Chondrocyte (in vitro differentiated cells): ENCODE measurements at regions not wholly inside any gene's neighbourhood (a gene's known extent, or its start where the extent isn't known, plus 50 kb on each side); places are given as distances from the start of the nearest gene placed in this dataset.

Source experiments
- DNase-seq: peaks from one replicate; pipeline ENCODE4 v3.0.0; 2021; ENCODE audit warnings: mixed read lengths, low spot score
- H3K27ac Mint-ChIP-seq: one replicate; pipeline ENCODE4 v1.8.0; 2021; ENCODE audit warnings: mild to moderate bottlenecking, moderate library complexity, mixed read lengths; ENCODE audit not compliant: unreplicated experiment
- H3K27me3 Mint-ChIP-seq: 2 replicates; pipeline ENCODE4 v1.8.0; 2021; ENCODE audit warnings: low read depth, mixed read lengths
- H3K36me3 Mint-ChIP-seq: 2 replicates; pipeline ENCODE4 v1.8.0; 2021; ENCODE audit warnings: low read depth, mixed read lengths
- H3K4me1 Mint-ChIP-seq: 2 replicates; pipeline ENCODE4 v1.8.0; 2021; ENCODE audit warnings: low read depth, mild to moderate bottlenecking, mixed read lengths
- H3K4me3 Mint-ChIP-seq: one replicate; pipeline ENCODE4 v1.8.0; 2021; ENCODE audit warnings: mild to moderate bottlenecking, moderate library complexity, mixed read lengths; ENCODE audit not compliant: unreplicated experiment
- H3K9me3 Mint-ChIP-seq: 2 replicates; pipeline ENCODE4 v1.8.0; 2021; ENCODE audit warnings: low read depth, mixed read lengths
- TF ChIP-seq, protein P1 (sequence below): fragments of 200-600 bp; sonication (generic); IDR thresholded peaks from 2 replicates; pipeline ENCODE4 v1.5.0; 2021; ENCODE audit warnings: antibody characterized with exemption, mild to moderate bottlenecking, moderate library complexity

DNA sequence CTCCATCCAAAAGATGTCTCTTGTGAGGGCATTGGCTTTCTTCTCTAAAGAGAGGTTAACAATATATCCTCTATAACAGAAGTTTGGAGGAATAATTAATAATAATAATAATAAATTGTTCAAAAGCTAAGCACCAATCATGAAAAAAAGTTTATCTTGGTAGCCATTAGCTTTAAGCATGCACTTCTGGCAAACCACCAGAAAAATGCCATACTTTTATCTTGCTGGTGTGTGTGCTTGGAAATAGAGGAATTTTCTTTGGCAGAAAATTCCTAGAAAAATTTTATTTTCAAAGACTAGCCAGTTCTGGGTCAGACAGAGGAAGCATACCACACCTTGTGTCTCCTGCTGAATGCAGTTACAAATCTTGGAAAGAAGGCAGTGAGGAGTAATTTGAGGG lies 52.5 kb upstream of the NPY start:
- H3K36me3 Mint-ChIP-seq, result no peaks in the 10 kb centered on the region
- peaks cover 9% of the 10 kb centered on the region for H3K27me3 Mint-ChIP-seq
- H3K4me3 Mint-ChIP-seq, result no peak overlapping the region
- H3K9me3 Mint-ChIP-seq, result no peaks in the 10 kb centered on the region
- TF ChIP-seq, protein P1, sequence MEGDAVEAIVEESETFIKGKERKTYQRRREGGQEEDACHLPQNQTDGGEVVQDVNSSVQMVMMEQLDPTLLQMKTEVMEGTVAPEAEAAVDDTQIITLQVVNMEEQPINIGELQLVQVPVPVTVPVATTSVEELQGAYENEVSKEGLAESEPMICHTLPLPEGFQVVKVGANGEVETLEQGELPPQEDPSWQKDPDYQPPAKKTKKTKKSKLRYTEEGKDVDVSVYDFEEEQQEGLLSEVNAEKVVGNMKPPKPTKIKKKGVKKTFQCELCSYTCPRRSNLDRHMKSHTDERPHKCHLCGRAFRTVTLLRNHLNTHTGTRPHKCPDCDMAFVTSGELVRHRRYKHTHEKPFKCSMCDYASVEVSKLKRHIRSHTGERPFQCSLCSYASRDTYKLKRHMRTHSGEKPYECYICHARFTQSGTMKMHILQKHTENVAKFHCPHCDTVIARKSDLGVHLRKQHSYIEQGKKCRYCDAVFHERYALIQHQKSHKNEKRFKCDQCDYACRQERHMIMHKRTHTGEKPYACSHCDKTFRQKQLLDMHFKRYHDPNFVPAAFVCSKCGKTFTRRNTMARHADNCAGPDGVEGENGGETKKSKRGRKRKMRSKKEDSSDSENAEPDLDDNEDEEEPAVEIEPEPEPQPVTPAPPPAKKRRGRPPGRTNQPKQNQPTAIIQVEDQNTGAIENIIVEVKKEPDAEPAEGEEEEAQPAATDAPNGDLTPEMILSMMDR, result no peak
- H3K27ac Mint-ChIP-seq, result no peak overlapping the region
- H3K4me1 Mint-ChIP-seq, result peaks cover 6% of the 10 kb centered on the region
- DNase-seq, result no peak

DNA sequence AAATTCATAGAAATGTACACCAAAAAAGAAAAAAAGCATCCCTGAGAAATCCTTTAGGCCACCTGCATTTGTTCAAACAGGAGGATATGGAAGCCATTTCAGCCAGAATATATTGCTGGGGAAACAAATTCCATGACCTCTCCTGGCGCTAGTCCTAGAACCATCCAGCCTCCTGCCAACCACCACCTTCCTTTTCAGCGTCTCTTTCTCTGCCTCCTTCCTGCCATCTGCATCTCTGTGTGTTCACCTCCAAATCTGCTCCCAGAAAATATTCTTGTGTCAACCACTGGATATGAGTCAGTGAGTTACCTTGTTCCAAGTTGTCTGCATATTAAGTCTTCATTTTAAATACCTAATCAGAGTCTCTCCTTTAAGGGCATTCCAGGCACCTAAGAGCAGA lies 50.6 kb upstream of the NPY start:
- TF ChIP-seq, protein P1, result no peak
- Mint-ChIP-seq H3K9me3 (no peaks in the 10 kb centered on the region), H3K36me3 (no peaks in the 10 kb centered on the region), H3K27me3 (peaks cover 9% of the 10 kb centered on the region), H3K4me3 (no peak overlapping the region), H3K4me1 (peaks cover 6% of the 10 kb centered on the region), H3K27ac (no peak overlapping the region)
- DNase-seq, result no peak
